KMS-11 (cell line): ENCODE measurements at regions not wholly inside any gene's neighbourhood (a gene's known extent, or its start where the extent isn't known, plus 50 kb on each side); places are given as distances from the start of the nearest gene placed in this dataset.
"Not testable (repeated sequence)": the region's sequence is repeated elsewhere in the genome, so short reads cannot be mapped to it uniquely, and the experiment has no call there.

Experiments used
- H2AFZ ChIP-seq: fragments of 200-600 bp; sonication (generic); 2 replicates; pipeline ENCODE4 v1.6.1; 2016; ENCODE audit warnings: antibody characterized with exemption, mixed run types, low read depth
- H3K27ac ChIP-seq: fragments of 200-600 bp; sonication (generic); 2 replicates; pipeline ENCODE4 v1.6.1; 2016; ENCODE audit warnings: mild to moderate bottlenecking, mixed run types
- H3K27me3 ChIP-seq: fragments of 200-600 bp; sonication (generic); 2 replicates; pipeline ENCODE4 v1.6.1; 2017; ENCODE audit warnings: mild to moderate bottlenecking, low read depth, mixed run types, moderate library complexity; ENCODE audit not compliant: insufficient read depth
- H3K36me3 ChIP-seq: fragments of 200-600 bp; sonication (generic); 2 replicates; pipeline ENCODE4 v1.6.1; 2017; ENCODE audit warnings: mild to moderate bottlenecking, mixed run types; ENCODE audit not compliant: insufficient read depth
- H3K4me1 ChIP-seq: fragments of 200-600 bp; sonication (generic); 2 replicates; pipeline ENCODE4 v1.6.1; 2016; ENCODE audit warnings: mild to moderate bottlenecking, low read depth, mixed run types; ENCODE audit not compliant: poor library complexity, severe bottlenecking
- H3K4me2 ChIP-seq: fragments of 200-600 bp; sonication (generic); 2 replicates; pipeline ENCODE4 v1.7.0; 2016; ENCODE audit warnings: mild to moderate bottlenecking, mixed run types
- H3K4me3 ChIP-seq: fragments of 200-600 bp; sonication (generic); IDR thresholded peaks from 2 replicates; pipeline ENCODE4 v1.6.1; 2017; ENCODE audit warnings: low read depth, low read length, mixed read lengths; ENCODE audit not compliant: insufficient read depth
- H3K79me2 ChIP-seq: fragments of 200-600 bp; sonication (generic); 2 replicates; pipeline ENCODE4 v1.6.1; 2016; ENCODE audit warnings: low read depth, mixed run types; ENCODE audit not compliant: insufficient read depth
- H3K9ac ChIP-seq: fragments of 200-600 bp; sonication (generic); 2 replicates; pipeline ENCODE4 v1.6.1; 2016; ENCODE audit warnings: mild to moderate bottlenecking, mixed run types
- H4K20me1 ChIP-seq: fragments of 200-600 bp; sonication (generic); 2 replicates; pipeline ENCODE4 v1.6.1; 2016; ENCODE audit warnings: mild to moderate bottlenecking, mixed run types; ENCODE audit not compliant: insufficient read depth
- CTCF ChIP-seq: fragments of 200-600 bp; sonication (generic); conservative IDR thresholded peaks from 2 replicates; pipeline ENCODE4 v1.6.1; 2017; ENCODE audit warnings: low read depth, mild to moderate bottlenecking, antibody characterized with exemption, low read length, moderate library complexity, mixed read lengths

DNA sequence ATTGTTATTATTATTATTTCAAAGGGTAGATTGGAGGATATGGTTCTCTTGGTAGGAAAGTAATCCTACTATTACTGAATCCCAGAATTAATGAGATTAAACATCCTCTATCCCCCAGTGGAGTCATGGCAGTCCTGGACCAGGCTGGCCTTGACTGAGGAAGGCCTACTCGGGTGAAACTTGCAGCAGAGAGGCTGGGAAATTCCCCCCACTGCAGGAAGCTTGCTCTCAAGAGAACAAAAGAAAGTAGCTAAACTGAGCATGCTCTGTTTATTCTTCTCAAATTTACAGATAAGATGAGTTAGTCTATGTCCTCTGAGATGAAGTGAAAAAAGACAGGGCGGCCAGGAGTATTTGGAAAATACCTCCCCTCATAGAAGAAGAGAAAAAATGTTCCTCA is 233.9 kb upstream of the RPS23 start:
- Histone ChIP-seq H3K9ac (no peak overlapping the region), H2AFZ (no peak overlapping the region; the same call in 1 of the 2 replicates), H3K4me2 (no peak overlapping the region), H3K4me1 (peaks cover 8% of the 10 kb centered on the region), H3K36me3 (no peaks in the 10 kb centered on the region), H3K79me2 (no peaks in the 10 kb centered on the region), H4K20me1 (no peaks in the 10 kb centered on the region), H3K27me3 (no peaks in the 10 kb centered on the region), H3K27ac (no peak overlapping the region), H3K4me3 (no peak overlapping the region)
- no peak for TF ChIP-seq CTCF

GRCh38 chr5:82511134-82511533 is 233.0 kb upstream of the RPS23 start:
- H3K9ac ChIP-seq: no peak overlapping the region
- no peaks in the 10 kb centered on the region for H3K27me3 ChIP-seq
- no peak overlapping the region for H3K4me3 ChIP-seq
- H3K4me1 ChIP-seq: peaks cover 8% of the 10 kb centered on the region
- no peak overlapping the region for H3K27ac ChIP-seq
- H3K36me3 ChIP-seq: no peaks in the 10 kb centered on the region
- no peaks in the 10 kb centered on the region for H4K20me1 ChIP-seq
- no peaks in the 10 kb centered on the region for H3K79me2 ChIP-seq
- H3K4me2 ChIP-seq: no peak overlapping the region
- no peak overlapping the region for H2AFZ ChIP-seq
- TF ChIP-seq CTCF: no peak

DNA sequence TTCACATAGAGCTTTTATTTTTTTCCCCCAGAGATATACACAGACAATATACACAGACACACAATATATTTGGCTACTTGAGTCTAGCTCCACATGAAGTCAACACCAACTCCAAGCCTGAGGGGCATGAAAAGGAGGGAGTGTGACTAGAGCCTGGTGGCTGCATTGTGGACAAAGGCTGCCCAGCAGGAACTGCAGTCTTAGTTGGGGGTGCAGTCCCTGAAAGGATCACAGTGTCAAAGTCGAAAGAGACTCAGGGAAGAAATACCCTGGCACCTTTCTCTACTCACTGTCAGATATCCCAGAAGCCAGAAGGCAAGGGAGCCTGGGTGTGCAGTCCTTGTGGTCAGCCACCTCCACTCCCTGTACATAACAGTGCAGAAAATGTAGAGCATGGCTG is 231.6 kb upstream of the RPS23 start:
- H3K27me3 ChIP-seq: no peaks in the 10 kb centered on the region

GRCh38 chr5:82506390-82506789 is 228.2 kb upstream of the RPS23 start:
- not testable (repeated sequence) for H3K36me3 ChIP-seq, H3K9ac ChIP-seq, H3K79me2 ChIP-seq, H3K27ac ChIP-seq, H2AFZ ChIP-seq, H3K4me3 ChIP-seq, H4K20me1 ChIP-seq, H3K4me2 ChIP-seq, H3K27me3 ChIP-seq, H3K4me1 ChIP-seq

More for the DNA sequence above, 231.6 kb upstream of the RPS23 start:
- H3K4me3 ChIP-seq: no peak overlapping the region
- H4K20me1 ChIP-seq: no peaks in the 10 kb centered on the region
- no peaks in the 10 kb centered on the region for H3K36me3 ChIP-seq
- no peak for TF ChIP-seq CTCF
- no peak overlapping the region for H3K4me2 ChIP-seq
- no peaks in the 10 kb centered on the region for H3K79me2 ChIP-seq
- H3K9ac ChIP-seq: no peak overlapping the region
- no peak overlapping the region for H2AFZ ChIP-seq
- no peak overlapping the region for H3K27ac ChIP-seq
- peaks cover 8% of the 10 kb centered on the region for H3K4me1 ChIP-seq

DNA sequence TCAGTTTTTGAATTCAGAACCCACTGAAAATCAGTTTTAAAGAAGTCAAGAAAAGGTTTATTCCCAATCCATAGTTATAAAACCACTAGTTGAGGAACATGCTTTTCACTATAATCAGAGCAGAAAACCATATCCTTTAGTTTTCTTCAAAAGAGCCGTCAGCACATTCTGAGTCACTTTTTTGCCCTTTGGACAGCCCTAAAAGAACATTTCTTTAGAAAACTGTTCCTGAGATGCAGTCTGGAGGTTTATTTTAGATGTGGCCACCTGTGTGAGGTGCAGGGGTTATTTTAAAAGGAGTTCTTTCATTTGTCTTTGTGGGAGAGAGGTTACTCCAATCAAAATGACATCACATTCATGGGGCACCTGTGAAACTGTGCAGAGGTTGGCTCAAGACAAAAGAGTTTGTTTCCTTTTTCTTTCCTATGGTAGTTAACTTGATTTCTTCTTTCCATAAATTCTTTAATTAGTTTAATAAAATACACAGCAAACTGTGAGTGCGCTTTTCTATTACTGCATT is 221.6 kb upstream of the RPS23 start:
- Histone ChIP-seq H3K27me3 (no peaks in the 10 kb centered on the region), H3K36me3 (no peaks in the 10 kb centered on the region), H3K9ac (no peak overlapping the region), H3K27ac (peak overlapping the region; percentile 6; the same call in 1 of the 2 replicates), H3K79me2 (no peaks in the 10 kb centered on the region), H4K20me1 (no peaks in the 10 kb centered on the region), H2AFZ (peak overlapping the region; percentile 24; the same call in 1 of the 2 replicates), H3K4me3 (no peak overlapping the region), H3K4me2 (peak overlapping the region; percentile 29), H3K4me1 (peaks cover 22% of the 10 kb centered on the region)
- TF ChIP-seq CTCF: no peak
